ENCODE measurements at regions not wholly inside any gene's neighbourhood (a gene's known extent, or its start where the extent isn't known, plus 50 kb on each side); places are given as distances from the start of the nearest gene placed in this dataset.

- Histone ChIP-seq H3K27ac (ENCODE audit: low read depth) (no peak overlapping the region), H3K4me3 (no peak overlapping the region), H3F3A (replicated peaks; ENCODE audit: low read depth) (no peaks in the 10 kb centered on the region)
These were observed 1046.0 kb upstream of the NR2F2 start for GRCh38 chr15:95284492-95284891.

More at GRCh38 chr15:95284492-95284891, 1046.0 kb upstream of the NR2F2 start:
- no peaks in the 10 kb centered on the region for H3K36me3 Mint-ChIP-seq (ENCODE audit: low read depth)
- DNase-seq (ENCODE audit: low spot score) (no peak), ATAC-seq (no peak)
- H3K4me1 Mint-ChIP-seq, result peaks cover 37% of the 10 kb centered on the region
- peaks cover 3% of the 10 kb centered on the region; the same call in 1 of the 2 replicates for H3K9me2 ChIP-seq (ENCODE audit: insufficient read depth)
- H3K79me2 ChIP-seq (replicated peaks; ENCODE audit: insufficient read depth), result no peaks in the 10 kb centered on the region
- no peak overlapping the region for H3K4me2 ChIP-seq
- no peak overlapping the region for H3K27ac Mint-ChIP-seq
- H2AFZ ChIP-seq, result no peak overlapping the region; the same call in 1 of the 2 replicates
- H3K9me3 Mint-ChIP-seq, result no peaks in the 10 kb centered on the region
- no peak for TF ChIP-seq ZNF331 (CRISPR knock-in tag; IDR thresholded peaks at IDR 0.05; ENCODE audit: low read depth)
- TF ChIP-seq CREB1 (CRISPR knock-in tag; IDR thresholded peaks at IDR 0.05; ENCODE audit: low read depth), result no peak
- no peak for TF ChIP-seq EZH2phosphoT487 (IDR thresholded peaks at IDR 0.05; ENCODE audit: unreplicated experiment)
- TF ChIP-seq ZNF114 (CRISPR knock-in tag; IDR thresholded peaks at IDR 0.05), result no peak
- TF ChIP-seq ZNF462 (CRISPR knock-in tag; IDR thresholded peaks at IDR 0.05), result no peak
- TF ChIP-seq EZH2 (IDR thresholded peaks at IDR 0.05; ENCODE audit: low read depth, unreplicated experiment), result no peak
- TF ChIP-seq POLR2AphosphoS5 (IDR thresholded peaks at IDR 0.05; ENCODE audit: low read depth), result no peak
- TF ChIP-seq JUNB (IDR thresholded peaks at IDR 0.05; ENCODE audit: unreplicated experiment), result no peak
- no peak for TF ChIP-seq CTCF (conservative IDR thresholded peaks at IDR 0.05; ENCODE audit: low read depth in 2 of 2)
- no peak for TF ChIP-seq NANOG (IDR thresholded peaks at IDR 0.05; ENCODE audit: borderline replicate concordance)
- no peak for TF ChIP-seq ETS1 (IDR thresholded peaks at IDR 0.05)
- no peak for TF ChIP-seq STAT1 (IDR thresholded peaks at IDR 0.05; ENCODE audit: unreplicated experiment)
- TF ChIP-seq REST (IDR thresholded peaks at IDR 0.05; ENCODE audit: unreplicated experiment), result no peak
- H3K27me3 Mint-ChIP-seq (ENCODE audit: insufficient read depth, low read depth, poor library complexity), result peaks cover 10% of the 10 kb centered on the region
- no peaks in the 10 kb centered on the region for H4K20me1 ChIP-seq (replicated peaks; ENCODE audit: insufficient read depth)
- H3K4me3 Mint-ChIP-seq, result no peak overlapping the region; the same call in 2 of the 3 replicates
- H3K36me3 ChIP-seq (ENCODE audit: insufficient read depth), result no peaks in the 10 kb centered on the region
- peaks cover 5% of the 10 kb centered on the region; the same call in 1 of the 2 replicates for H3K27me3 ChIP-seq (ENCODE audit: insufficient read depth)
- peaks cover 37% of the 10 kb centered on the region for H3K4me1 ChIP-seq (ENCODE audit: insufficient read depth)
